ENCODE measurements at regions not wholly inside any gene's neighbourhood (a gene's known extent, or its start where the extent isn't known, plus 50 kb on each side); places are given as distances from the start of the nearest gene placed in this dataset.

DNA sequence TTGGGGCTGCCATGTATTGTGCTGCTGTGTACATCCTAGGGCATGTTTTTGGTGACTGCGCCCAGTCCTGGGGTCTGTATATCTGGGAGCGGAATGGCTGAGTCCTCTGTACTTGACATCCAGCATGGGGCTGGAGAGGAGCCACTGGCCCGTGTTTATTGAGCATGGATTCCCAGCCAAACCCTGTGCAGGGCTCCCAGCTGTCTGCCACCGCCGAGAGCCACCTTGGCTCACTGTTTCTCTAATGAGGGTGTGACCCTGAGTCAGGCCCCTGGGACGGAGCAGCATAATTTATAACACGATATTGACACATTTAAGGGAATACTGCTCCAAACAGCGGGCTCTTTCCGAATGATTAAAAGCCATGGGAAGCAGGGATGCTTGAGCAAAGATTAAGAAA lies 211.5 kb upstream of the PWP1 start:
- H3K27ac Mint-ChIP-seq: no peak overlapping the region
- H3K4me2 ChIP-seq: no peak overlapping the region
- no peaks in the 10 kb centered on the region for H3K36me3 ChIP-seq (ENCODE audit: insufficient read depth)
- TF ChIP-seq, protein P1, sequence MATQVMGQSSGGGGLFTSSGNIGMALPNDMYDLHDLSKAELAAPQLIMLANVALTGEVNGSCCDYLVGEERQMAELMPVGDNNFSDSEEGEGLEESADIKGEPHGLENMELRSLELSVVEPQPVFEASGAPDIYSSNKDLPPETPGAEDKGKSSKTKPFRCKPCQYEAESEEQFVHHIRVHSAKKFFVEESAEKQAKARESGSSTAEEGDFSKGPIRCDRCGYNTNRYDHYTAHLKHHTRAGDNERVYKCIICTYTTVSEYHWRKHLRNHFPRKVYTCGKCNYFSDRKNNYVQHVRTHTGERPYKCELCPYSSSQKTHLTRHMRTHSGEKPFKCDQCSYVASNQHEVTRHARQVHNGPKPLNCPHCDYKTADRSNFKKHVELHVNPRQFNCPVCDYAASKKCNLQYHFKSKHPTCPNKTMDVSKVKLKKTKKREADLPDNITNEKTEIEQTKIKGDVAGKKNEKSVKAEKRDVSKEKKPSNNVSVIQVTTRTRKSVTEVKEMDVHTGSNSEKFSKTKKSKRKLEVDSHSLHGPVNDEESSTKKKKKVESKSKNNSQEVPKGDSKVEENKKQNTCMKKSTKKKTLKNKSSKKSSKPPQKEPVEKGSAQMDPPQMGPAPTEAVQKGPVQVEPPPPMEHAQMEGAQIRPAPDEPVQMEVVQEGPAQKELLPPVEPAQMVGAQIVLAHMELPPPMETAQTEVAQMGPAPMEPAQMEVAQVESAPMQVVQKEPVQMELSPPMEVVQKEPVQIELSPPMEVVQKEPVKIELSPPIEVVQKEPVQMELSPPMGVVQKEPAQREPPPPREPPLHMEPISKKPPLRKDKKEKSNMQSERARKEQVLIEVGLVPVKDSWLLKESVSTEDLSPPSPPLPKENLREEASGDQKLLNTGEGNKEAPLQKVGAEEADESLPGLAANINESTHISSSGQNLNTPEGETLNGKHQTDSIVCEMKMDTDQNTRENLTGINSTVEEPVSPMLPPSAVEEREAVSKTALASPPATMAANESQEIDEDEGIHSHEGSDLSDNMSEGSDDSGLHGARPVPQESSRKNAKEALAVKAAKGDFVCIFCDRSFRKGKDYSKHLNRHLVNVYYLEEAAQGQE (IDR thresholded peaks at IDR 0.05; ENCODE audit: unreplicated experiment): no peak
- TF ChIP-seq EZH2 (IDR thresholded peaks at IDR 0.05; ENCODE audit: low read depth, unreplicated experiment) (no peak), ZNF331 (CRISPR knock-in tag; IDR thresholded peaks at IDR 0.05; ENCODE audit: low read depth) (no peak), POLR2AphosphoS5 (IDR thresholded peaks at IDR 0.05; ENCODE audit: low read depth) (no peak), STAT1 (IDR thresholded peaks at IDR 0.05; ENCODE audit: unreplicated experiment) (no peak), NANOG (IDR thresholded peaks at IDR 0.05; ENCODE audit: borderline replicate concordance) (no peak), EZH2phosphoT487 (IDR thresholded peaks at IDR 0.05; ENCODE audit: unreplicated experiment) (no peak), JUNB (IDR thresholded peaks at IDR 0.05; ENCODE audit: unreplicated experiment) (no peak), ZNF114 (CRISPR knock-in tag; IDR thresholded peaks at IDR 0.05) (no peak), CREB1 (CRISPR knock-in tag; IDR thresholded peaks at IDR 0.05; ENCODE audit: low read depth) (no peak)
- TF ChIP-seq, protein P2, sequence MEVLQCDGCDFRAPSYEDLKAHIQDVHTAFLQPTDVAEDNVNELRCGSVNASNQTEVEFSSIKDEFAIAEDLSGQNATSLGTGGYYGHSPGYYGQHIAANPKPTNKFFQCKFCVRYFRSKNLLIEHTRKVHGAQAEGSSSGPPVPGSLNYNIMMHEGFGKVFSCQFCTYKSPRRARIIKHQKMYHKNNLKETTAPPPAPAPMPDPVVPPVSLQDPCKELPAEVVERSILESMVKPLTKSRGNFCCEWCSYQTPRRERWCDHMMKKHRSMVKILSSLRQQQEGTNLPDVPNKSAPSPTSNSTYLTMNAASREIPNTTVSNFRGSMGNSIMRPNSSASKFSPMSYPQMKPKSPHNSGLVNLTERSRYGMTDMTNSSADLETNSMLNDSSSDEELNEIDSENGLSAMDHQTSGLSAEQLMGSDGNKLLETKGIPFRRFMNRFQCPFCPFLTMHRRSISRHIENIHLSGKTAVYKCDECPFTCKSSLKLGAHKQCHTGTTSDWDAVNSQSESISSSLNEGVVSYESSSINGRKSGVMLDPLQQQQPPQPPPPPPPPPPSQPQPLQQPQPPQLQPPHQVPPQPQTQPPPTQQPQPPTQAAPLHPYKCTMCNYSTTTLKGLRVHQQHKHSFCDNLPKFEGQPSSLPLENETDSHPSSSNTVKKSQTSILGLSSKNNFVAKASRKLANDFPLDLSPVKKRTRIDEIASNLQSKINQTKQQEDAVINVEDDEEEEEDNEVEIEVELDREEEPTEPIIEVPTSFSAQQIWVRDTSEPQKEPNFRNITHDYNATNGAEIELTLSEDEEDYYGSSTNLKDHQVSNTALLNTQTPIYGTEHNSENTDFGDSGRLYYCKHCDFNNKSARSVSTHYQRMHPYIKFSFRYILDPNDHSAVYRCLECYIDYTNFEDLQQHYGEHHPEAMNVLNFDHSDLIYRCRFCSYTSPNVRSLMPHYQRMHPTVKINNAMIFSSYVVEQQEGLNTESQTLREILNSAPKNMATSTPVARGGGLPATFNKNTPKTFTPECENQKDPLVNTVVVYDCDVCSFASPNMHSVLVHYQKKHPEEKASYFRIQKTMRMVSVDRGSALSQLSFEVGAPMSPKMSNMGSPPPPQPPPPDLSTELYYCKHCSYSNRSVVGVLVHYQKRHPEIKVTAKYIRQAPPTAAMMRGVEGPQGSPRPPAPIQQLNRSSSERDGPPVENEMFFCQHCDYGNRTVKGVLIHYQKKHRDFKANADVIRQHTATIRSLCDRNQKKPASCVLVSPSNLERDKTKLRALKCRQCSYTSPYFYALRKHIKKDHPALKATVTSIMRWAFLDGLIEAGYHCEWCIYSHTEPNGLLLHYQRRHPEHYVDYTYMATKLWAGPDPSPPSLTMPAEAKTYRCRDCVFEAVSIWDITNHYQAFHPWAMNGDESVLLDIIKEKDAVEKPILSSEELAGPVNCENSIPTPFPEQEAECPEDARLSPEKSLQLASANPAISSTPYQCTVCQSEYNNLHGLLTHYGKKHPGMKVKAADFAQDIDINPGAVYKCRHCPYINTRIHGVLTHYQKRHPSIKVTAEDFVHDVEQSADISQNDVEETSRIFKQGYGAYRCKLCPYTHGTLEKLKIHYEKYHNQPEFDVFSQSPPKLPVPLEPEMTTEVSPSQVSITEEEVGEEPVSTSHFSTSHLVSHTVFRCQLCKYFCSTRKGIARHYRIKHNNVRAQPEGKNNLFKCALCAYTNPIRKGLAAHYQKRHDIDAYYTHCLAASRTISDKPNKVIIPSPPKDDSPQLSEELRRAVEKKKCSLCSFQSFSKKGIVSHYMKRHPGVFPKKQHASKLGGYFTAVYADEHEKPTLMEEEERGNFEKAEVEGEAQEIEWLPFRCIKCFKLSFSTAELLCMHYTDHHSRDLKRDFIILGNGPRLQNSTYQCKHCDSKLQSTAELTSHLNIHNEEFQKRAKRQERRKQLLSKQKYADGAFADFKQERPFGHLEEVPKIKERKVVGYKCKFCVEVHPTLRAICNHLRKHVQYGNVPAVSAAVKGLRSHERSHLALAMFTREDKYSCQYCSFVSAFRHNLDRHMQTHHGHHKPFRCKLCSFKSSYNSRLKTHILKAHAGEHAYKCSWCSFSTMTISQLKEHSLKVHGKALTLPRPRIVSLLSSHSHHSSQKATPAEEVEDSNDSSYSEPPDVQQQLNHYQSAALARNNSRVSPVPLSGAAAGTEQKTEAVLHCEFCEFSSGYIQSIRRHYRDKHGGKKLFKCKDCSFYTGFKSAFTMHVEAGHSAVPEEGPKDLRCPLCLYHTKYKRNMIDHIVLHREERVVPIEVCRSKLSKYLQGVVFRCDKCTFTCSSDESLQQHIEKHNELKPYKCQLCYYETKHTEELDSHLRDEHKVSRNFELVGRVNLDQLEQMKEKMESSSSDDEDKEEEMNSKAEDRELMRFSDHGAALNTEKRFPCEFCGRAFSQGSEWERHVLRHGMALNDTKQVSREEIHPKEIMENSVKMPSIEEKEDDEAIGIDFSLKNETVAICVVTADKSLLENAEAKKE (CRISPR knock-in tag; IDR thresholded peaks at IDR 0.05): no peak
- TF ChIP-seq, protein P3, sequence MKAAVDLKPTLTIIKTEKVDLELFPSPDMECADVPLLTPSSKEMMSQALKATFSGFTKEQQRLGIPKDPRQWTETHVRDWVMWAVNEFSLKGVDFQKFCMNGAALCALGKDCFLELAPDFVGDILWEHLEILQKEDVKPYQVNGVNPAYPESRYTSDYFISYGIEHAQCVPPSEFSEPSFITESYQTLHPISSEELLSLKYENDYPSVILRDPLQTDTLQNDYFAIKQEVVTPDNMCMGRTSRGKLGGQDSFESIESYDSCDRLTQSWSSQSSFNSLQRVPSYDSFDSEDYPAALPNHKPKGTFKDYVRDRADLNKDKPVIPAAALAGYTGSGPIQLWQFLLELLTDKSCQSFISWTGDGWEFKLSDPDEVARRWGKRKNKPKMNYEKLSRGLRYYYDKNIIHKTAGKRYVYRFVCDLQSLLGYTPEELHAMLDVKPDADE (IDR thresholded peaks at IDR 0.05): no peak
- TF ChIP-seq, protein P4, sequence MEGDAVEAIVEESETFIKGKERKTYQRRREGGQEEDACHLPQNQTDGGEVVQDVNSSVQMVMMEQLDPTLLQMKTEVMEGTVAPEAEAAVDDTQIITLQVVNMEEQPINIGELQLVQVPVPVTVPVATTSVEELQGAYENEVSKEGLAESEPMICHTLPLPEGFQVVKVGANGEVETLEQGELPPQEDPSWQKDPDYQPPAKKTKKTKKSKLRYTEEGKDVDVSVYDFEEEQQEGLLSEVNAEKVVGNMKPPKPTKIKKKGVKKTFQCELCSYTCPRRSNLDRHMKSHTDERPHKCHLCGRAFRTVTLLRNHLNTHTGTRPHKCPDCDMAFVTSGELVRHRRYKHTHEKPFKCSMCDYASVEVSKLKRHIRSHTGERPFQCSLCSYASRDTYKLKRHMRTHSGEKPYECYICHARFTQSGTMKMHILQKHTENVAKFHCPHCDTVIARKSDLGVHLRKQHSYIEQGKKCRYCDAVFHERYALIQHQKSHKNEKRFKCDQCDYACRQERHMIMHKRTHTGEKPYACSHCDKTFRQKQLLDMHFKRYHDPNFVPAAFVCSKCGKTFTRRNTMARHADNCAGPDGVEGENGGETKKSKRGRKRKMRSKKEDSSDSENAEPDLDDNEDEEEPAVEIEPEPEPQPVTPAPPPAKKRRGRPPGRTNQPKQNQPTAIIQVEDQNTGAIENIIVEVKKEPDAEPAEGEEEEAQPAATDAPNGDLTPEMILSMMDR (conservative IDR thresholded peaks at IDR 0.05; ENCODE audit: low read depth in 2 of 2): no peak
- H3K4me1 ChIP-seq (ENCODE audit: insufficient read depth): no peaks in the 10 kb centered on the region
- no peaks in the 10 kb centered on the region for H3F3A ChIP-seq (replicated peaks; ENCODE audit: low read depth)
- no peaks in the 10 kb centered on the region for H4K20me1 ChIP-seq (replicated peaks; ENCODE audit: insufficient read depth)
- peaks cover 4% of the 10 kb centered on the region for H3K27me3 Mint-ChIP-seq (ENCODE audit: insufficient read depth, low read depth, poor library complexity)
- H3K79me2 ChIP-seq (replicated peaks; ENCODE audit: insufficient read depth): no peaks in the 10 kb centered on the region
- H3K9me3 Mint-ChIP-seq: no peaks in the 10 kb centered on the region
- no peaks in the 10 kb centered on the region for H3K36me3 Mint-ChIP-seq (ENCODE audit: low read depth)
- H3K9me2 ChIP-seq (ENCODE audit: insufficient read depth): no peaks in the 10 kb centered on the region
- peaks cover 11% of the 10 kb centered on the region for H3K4me1 Mint-ChIP-seq
- H3K4me3 ChIP-seq: no peak overlapping the region
- DNase-seq (ENCODE audit: low spot score): no peak
- no peaks in the 10 kb centered on the region for H3K27me3 ChIP-seq (ENCODE audit: insufficient read depth)
- H2AFZ ChIP-seq: no peak overlapping the region
- H3K4me3 Mint-ChIP-seq: no peak overlapping the region
- no peak overlapping the region for H3K27ac ChIP-seq (ENCODE audit: low read depth)
- no peak for ATAC-seq

Data from GM23338 (cell line).